NCI-H2196 treated with DMSO at 0.1 percent for 48 hours (cell line): ENCODE measurements at regions not wholly inside any gene's neighbourhood (a gene's known extent, or its start where the extent isn't known, plus 50 kb on each side); places are given as distances from the start of the nearest gene placed in this dataset.

Experiments
- DNase-seq: peaks from one replicate; lab custom pipeline; 2025; ENCODE audit not compliant: unreplicated experiment; lab: John Stamatoyannopoulos, UW

- DNase-seq, result no peak
These were observed 463.0 kb downstream of the CETN3 start for GRCh38 chr5:89946508-89946907.

DNA sequence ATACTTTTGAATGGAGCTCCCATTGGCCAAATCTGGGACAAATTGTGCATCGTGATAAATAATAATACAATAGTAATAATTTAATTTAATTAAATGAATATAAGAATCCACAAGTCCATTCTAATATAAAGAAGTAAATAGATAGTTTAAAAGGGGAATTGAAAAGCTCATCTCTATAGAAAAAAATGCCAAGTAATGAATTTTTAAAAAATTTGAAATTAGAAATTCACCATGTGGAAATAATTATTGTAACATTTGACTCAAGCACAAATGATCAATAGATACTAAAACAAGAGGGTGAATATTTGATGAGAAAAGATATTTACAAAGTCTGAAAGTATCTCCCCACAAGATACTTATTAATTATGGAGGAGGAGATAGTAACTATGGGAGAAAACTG lies 467.4 kb downstream of the CETN3 start:
- no peak for DNase-seq

GRCh38 chr5:89936576-89936975 lies 473.0 kb downstream of the CETN3 start:
- DNase-seq, result no peak

- no peak for DNase-seq
These were observed 475.5 kb downstream of the CETN3 start for GRCh38 chr5:89934069-89934468.

GRCh38 chr5:89932771-89933181 lies 476.8 kb downstream of the CETN3 start:
- no peak for DNase-seq

DNA sequence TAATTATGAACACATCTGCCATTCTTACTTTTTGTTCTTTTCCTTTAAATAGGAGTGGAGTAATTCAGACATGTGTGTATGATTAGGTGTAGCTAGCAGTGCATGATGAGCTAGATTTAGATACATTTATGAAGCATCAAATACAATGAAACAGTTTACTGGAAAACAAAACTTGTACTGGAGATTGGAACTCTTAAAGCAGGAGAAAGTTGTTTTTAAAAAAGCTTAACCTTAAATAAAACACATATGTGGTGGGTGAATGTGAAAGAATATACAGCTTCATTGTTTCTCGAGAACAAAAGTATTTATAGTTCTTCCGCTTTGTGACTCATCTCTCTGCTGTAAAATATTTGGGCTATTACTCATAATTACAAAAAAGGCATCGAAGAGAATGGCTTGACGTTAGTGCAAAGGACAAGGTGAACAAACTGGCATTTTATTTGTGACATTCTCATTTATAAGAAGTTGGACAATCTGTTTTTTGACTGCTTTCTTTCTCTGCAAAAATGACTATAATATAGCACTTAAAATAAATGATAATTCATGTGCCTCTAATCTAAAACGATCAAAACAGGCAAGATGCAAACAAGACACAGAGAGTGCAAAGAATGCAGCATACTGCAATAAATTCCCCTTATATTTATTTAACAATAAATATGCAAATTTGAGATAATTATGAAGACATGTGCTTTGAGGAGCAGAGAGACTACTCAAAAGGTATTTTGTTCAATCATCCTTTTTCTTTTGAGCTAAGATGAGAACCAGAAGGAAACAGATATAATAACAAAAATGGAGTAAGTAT lies 478.8 kb downstream of the CETN3 start:
- no peak for DNase-seq

DNA sequence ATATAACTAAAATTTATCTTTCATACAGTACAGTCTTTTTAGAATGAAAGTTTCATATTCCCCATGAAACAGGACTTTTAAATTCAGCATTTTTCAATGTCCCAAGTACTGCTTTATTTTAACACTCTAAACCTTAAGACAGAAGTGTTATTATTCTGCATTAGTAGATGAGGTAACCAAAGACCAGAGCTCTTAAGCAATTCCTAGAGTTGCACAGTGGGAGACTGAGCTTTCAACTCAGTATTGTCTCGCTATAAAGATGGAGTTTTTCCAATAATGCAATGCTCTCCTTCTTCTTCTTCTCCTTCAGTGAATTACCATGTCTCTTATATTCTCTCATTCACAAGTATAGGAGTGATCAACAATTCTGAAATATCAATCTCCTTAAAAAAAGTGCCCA lies 479.7 kb downstream of the CETN3 start:
- DNase-seq, result no peak

DNA sequence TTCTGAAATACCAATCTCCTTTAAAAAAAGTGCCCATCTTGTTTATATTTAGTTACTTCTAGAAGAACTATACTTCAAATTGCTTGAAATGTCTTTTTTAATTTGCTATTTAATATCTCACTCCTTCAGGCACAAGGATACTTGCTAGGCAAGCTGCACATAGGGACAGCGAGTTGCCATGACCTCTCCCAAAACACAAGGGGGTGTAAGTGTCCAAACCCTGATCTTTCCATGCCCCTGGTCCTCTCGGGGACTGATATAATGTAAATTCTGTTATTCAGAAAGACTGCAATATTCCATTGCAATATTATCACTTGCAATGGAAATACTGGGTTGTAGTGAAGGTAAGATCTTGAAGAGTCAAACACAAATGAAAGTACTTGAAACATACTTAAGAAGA lies 480.4 kb downstream of the CETN3 start:
- DNase-seq, result no peak

GRCh38 chr5:89922161-89922560 lies 487.4 kb downstream of the CETN3 start:
- no peak for DNase-seq

- DNase-seq, result no peak
These were observed 492.4 kb downstream of the CETN3 start for GRCh38 chr5:89917112-89917511.

GRCh38 chr5:89916131-89916530 lies 493.4 kb downstream of the CETN3 start:
- no peak for DNase-seq

DNA sequence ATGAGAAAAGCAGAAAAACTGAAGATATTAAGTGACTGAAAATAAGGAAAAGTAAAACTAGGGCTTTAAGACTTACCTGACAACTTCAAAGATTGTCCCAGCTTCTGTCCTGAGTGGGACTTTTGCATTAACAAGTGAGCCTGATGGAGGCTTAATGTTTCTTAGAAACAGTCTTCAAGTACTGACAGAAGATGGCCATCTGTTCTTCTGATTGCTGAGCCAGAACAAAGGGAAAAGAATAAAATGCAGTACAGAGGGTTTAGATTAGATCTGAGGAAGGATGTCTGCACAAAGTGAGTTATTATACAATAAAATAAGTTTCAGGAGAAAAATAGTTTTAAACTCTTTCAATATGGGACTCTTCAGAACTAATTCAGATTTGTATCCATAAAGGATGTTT lies 500.7 kb downstream of the CETN3 start:
- no peak for DNase-seq

DNA sequence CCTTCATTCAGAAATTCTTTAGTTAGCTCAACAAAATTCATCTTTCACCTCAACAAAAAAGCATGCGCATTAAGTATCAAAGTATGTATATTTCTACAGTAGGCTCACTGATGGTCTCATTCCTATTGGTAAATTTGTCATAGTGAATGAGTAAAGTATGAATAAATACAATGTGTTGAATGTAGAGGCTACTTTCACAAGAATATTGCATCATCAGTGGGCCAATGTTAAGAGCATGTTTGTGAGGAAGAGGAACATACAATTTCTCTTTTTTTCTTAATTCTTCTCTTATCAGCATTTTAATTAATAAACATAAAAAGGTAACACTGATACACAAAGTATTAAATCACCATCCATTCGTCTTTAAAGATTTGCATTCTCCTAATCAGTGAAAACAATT lies 505.1 kb downstream of the CETN3 start:
- DNase-seq, result no peak

DNA sequence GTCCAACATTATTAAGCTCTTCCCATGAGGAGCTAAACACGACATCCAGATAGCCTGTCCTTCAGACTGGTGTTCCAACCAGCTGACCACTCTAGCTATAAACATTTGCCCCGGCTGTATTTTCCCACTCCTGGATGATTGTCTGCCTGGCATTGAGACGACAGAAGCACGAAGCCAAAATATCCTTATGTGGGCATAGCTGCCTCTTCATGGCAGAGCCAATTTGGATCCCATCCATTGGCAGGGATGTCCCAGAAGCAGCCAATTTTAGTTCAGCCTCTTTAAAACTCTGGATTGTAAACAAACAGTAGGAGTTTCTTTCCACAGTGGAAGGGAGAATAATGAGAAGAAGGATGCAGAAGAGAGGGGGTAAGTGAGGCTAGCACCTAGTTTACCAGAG lies 507.6 kb downstream of the CETN3 start:
- DNase-seq, result no peak

GRCh38 chr5:89901346-89901745 lies 508.2 kb downstream of the CETN3 start:
- DNase-seq, result no peak

DNA sequence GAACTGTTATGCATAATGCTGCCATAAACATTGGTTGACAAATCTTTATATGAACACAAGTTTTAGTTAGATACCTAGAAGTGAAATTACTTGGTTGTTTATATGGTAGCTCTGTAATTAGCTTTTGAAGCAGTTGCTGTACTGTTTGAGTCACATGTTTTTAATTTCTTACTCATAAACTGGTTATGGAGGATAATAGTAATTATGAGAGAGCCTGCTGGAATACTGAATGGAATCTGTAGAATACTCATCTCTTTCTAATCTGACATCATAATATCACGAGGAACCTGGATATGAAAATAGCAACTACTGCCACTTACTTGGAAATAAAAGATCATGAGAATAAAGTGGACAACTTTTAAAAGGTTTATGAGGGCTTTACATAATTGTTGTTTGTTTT lies 509.2 kb downstream of the CETN3 start:
- DNase-seq, result no peak

DNA sequence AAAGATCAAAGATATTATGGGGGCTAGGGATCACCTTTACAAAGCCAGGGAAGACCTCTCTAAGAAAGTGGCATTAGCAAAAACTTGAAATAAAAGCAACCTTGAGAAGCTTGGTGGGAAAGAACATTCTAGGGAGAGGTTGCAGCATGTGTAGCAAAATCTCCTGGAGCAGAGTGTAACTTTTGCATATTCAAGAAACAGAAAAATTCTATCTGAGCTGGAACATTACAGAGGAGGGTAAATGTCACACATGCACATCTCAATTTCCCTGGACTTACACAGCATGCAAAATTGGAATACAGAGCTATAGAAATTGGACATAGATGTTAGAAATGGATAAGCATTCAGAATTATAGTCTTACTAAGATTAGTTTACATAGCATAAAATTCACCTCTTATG lies 510.0 kb downstream of the CETN3 start:
- no peak for DNase-seq

GRCh38 chr5:89893546-89893945 lies 516.0 kb downstream of the CETN3 start:
- no peak for DNase-seq

DNA sequence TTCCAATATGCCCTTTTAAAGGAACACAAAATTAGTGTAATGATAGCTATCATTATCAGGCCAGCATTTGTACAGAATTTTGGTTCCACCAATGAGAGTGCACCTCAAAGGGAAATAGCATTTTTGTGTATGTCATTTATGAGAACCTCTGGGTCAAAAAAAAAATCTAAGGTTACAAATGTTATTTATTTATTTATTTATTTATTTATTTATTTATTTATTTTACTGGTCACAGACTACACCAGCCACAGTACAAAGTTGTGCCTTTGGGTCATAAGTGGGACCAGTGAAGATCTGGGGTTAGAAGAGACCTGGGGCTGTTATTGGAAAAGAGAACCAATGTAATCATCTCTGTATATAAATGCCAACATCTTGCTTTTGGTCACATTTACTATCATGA lies 523.9 kb downstream of the CETN3 start:
- no peak for DNase-seq

DNA sequence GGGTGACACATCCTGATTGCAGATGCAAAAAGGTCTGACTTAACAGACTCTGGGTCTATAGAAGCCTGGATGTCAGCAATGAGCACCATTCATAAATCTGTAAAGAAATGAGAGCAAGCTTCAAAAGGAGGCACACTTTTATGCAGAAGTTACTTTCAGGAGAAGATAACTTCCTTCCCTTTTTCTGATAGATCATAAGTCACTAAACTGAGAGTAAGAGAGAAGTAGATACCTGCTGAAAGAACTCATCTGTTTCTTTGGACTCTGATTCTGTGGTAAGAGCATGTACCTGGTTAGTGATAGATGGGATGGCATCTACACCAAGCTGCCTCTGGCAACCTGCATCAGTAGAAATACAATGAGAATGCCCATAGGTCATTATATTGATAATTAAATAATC lies 525.6 kb downstream of the CETN3 start:
- DNase-seq, result no peak

DNA sequence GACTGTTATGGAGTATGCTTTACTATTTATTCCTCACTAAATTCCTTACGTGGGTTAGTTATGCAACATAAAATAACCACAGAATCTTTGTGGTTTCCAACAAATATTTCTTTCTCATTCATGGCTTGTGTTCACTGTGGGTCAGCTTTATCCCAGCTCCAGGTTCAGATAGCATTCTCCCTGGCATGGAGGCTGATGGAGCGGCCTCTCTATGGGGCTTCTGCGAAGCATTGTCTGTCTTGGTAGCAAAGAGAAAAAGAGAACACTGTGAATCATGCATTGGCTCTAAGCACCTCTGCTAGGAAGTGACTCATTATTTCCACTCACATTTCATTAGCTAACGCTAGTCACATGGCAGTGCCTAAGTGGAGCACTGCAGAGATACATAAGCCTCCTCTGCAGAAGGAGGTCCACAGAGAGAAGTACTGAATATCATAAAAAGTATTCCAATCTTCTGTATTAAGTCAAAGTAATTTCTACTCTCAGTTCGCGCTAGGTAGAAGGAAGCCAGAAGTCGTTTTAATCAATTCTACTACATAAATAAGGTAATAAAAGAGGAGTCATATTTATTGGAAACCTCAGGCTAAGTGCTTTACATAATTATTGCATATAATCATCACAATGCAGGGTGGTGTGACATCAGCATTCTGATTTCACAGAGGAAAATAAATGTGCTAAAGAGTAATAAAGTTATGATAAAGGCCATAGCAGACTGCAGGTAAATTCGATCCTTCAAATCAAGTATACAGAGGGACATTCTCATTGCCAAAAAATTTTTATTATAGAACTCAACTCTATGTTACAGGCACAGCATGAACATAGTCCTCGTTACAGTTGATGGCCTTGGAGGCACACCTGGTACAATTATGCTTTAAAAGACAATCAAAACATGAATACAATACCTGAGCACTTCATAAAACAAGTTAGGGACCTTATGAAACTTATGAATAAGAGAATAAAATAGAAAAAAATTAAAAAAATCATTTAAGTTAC lies 531.1 kb downstream of the CETN3 start:
- no peak for DNase-seq

- no peak for DNase-seq
These were observed 537.6 kb downstream of the CETN3 start for GRCh38 chr5:89871906-89872305.
